Upper lobe of left lung (tissue), 4 donors: ENCODE measurements at regions not wholly inside any gene's neighbourhood (a gene's known extent, or its start where the extent isn't known, plus 50 kb on each side); places are given as distances from the start of the nearest gene placed in this dataset.

Experiments used
- EP300 ChIP-seq, 4 donors: sonication (generic); formaldehyde crosslinking; IDR thresholded peaks; one replicate each; pipeline ENCODE4 v1.5.1; 2017; ENCODE audit warnings: antibody characterized with exemption in 4 of 4, control low read depth in 2 of 4
- TF ChIP-seq, protein P1 (sequence below), 6 experiments: fragments of 450-650 bp in 4 of 6; fragments of 200-600 bp in 2 of 6; sonication (generic) in 2 of 6; IDR thresholded peaks; one replicate each; pipeline ENCODE4 v1.5.1; 2016 to 2019; ENCODE audit warnings: antibody characterized with exemption in 6 of 6

DNA sequence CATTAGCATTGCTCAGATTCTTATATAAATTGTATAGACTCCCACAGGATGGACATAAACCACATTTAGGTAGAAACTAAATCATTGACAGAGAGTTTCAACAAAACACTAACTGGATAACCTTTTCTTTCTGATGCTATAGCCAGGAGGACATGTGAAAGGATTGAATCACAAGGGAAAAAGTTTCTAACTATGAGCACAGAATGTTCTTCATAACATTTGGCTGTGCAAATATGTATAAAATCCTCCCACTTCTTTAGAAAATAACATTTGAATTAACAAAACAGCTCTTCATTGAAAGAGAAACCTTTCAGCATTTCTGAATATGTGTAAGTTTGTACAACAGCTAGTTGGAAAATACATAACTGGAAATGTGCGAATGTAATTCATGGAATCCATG, 167.3 kb downstream of the TBX15 start:
- TF ChIP-seq, protein P1, sequence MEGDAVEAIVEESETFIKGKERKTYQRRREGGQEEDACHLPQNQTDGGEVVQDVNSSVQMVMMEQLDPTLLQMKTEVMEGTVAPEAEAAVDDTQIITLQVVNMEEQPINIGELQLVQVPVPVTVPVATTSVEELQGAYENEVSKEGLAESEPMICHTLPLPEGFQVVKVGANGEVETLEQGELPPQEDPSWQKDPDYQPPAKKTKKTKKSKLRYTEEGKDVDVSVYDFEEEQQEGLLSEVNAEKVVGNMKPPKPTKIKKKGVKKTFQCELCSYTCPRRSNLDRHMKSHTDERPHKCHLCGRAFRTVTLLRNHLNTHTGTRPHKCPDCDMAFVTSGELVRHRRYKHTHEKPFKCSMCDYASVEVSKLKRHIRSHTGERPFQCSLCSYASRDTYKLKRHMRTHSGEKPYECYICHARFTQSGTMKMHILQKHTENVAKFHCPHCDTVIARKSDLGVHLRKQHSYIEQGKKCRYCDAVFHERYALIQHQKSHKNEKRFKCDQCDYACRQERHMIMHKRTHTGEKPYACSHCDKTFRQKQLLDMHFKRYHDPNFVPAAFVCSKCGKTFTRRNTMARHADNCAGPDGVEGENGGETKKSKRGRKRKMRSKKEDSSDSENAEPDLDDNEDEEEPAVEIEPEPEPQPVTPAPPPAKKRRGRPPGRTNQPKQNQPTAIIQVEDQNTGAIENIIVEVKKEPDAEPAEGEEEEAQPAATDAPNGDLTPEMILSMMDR (IDR thresholded peaks at IDR 0.05): no peak
- TF ChIP-seq EP300 (IDR thresholded peaks at IDR 0.05): no peak
